Fibroblast of peridontal ligament (primary cell): ENCODE measurements at regions not wholly inside any gene's neighbourhood (a gene's known extent, or its start where the extent isn't known, plus 50 kb on each side); places are given as distances from the start of the nearest gene placed in this dataset.
A peak's percentile ranks its signal among the peaks of the same experiment; 100 is the strongest.

Experiments
- DNase-seq: peaks from one replicate; pipeline ENCODE4 v3.0.0-alpha.2; 2010; ENCODE audit errors: extremely low read depth

DNA sequence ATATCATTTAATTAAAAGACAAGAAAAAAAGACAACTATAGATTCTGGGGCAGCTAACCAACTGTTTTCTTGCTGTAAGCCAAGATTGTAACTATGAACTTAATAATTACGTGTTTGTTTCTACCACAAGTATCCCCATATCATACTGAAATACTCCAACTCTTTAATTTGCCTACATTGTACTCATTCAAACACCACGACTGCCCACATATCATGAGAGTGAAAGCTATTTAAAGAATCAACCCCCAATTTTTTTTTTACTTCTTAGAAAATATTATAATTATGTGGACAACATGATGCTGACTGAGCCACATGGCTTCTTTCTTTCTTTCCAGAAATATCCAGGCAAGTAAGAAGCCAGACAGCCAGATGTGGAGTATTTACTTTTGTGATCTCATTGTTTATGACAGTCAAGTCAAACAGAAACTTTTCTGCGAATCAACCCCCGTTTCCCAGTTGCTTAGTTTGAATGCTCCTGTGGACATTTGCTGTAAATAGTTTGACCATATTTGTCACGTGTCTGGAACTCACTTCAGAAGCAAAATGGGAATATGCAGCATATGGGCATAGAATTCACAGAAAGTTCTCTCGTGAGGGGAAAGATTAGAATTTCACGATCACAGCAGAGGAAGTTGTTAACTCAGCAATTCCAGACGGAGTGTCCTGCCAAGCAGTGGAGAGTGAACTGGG, 126.8 kb upstream of the PSMD7 start:
- peak; percentile 70 for DNase-seq

DNA sequence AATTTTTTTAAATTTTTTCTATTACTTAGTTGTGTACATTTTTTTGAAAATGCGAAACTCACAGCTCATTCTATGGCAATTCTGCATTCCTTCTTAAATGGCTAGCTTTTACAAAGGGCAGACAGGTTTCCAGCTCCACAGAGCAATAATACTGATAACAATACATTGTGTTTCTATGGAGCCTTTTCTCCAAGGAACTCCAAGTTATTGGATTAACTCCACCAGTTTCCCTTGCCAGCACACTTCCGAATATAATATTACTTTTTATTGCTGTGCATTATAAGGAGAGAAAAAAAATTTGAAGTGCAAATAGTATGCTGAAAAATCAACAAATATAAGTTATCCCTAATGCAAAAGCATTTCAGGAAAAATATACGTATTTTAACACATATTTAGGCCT, 127.5 kb upstream of the PSMD7 start:
- no peak for DNase-seq

DNA sequence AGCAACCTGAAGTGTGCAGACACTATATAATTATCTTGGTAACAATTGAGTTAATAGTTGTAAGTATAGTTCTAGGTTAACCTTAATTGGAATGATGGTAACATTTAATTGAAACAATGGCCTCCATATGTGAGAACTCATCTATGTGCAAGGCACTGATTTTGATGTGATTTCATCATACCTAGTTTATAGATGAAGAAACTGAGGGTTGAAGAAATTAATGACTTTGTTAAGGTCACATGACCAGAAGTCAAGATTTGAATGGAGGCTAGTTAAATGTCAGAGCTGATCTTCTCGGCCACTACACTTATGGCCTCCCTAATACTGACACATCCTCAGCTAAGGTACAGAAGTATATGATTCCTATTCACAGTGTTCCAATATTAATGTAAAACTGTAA, 128.2 kb upstream of the PSMD7 start:
- no peak for DNase-seq

DNA sequence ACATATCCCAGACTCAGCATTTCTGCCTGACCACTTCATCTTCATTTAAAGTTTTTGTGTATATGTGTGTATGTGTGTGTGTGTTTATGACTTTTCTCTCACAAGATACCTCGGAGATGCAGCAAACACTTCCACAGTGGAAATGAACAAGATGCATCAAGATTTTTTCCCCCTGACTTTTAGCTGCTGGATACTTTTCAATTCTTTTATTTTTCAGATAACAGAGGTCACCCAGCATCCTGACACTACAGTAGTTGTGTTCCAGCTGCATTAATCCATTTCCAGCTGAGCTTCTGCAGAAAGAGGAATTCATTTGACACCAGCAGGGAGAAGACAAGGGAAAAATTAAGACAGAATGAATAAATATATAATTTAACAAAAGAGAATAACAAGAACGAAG, 130.2 kb upstream of the PSMD7 start:
- DNase-seq = no peak

DNA sequence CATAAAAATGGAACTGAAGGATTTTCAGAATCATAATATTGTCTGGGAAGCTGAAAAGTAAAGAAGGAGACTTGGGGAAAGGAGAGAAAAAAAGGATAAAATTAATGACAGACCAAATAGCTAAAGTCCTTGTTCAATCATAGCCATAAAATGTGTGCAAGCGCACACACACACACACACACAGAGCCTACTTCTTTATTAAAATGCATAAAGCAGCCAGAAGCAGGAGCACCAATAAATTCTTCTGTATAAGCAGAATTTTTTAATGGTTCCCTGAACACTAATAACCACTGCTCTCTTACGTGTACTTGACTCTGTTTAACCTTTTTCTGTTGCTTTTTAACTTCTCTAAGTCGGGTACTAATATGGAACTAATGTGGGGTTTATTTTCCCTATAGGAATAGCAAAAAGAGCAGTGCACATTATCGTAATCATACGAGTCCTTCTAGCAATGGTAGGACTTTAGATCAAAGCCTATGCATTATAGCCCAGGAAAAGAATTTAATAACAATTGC, 131.0 kb upstream of the PSMD7 start:
- DNase-seq = no peak

DNA sequence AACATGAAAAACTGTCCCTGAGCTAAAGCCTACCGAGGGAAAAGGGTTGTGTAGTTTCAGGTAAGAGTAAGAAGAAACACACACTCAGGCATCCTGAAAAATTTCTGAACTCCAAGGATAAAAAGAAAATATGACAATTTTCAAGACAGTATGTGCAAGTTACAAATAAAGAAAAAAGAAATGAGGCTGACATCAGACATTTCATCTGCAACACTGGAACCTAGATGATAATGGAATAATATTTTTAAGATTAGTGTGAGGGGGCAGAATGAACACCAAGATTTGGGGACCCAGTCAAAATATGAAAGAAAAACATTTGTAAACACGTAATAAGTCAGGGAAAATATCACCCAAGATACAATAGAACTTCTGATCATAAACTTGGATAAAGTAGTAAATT, 135.9 kb upstream of the PSMD7 start:
- DNase-seq = no peak

DNA sequence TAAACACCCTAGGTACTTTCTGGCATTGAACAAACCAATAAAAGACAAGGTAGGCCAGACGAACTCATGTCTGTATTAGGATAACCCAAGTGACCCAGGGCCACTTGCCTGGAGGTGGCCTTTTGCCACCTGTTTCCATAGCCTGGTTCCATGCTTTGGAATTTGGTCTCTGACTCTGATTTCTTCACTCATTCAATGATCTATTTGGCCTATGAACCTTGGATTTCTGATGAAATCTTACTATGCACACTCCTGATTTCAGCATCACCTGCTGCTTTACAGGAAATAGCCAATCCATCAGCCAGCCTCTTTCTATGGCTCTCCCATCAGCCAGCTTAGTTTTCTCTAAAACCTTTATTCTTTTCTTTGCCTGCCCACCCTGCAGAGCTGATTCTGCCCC, 142.8 kb upstream of the PSMD7 start:
- no peak for DNase-seq

DNA sequence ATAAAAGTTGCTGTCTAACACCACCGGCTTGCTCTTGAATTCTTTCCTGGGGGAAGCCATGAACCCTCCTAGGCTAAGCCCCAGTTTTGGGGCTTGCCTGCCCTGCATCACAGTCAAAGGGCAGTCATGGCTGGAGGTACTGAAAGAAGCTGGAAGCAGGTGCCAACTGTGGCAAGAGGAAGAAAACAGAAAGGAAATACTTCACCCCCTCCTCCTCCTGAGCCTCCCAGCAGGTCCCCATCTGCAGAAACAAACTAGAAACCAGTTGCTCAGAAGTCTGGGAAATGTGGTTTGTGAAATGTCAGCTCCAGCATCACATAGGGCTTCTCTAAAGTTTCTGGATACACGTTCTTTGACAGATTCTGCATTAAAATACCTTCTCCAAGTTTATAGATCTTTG, 150.0 kb upstream of the PSMD7 start:
- no peak for DNase-seq

DNA sequence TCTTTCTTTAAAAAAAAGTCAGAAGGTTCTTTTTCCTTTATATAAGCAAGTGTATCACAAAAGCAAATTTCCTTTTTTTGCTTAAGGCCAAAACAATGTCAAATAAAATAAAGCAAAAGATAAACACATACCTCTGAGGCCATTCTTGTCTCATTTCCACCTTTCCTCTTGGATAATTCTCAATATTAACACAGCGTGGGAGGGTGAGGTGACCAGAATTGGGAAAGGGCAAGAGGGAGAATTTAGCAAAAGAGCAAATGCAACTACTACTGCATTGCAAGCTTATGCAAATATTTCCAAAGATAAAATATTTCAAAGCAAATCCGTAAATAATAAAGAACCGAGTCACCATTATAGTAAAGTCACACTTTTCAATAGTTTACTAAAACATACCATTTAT, 153.4 kb upstream of the PSMD7 start:
- no peak for DNase-seq

DNA sequence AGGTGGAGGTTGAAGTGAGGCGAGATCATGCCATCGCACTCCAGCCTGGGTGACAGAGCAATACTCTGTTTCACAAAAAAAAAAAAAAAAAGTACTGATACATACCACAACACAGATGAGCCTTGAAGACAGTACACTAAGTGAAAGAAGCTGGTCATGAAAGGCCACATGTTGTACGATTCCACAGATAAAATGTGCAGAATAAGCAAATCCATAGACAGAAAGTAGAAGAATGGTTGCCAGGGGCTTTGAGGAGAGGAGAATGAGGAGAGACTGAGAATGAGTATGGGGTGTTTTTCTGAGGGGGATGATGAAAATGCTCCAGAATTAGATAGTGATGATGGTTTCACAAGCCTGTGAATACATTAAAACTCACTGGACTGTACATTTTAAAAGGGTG, 155.6 kb upstream of the PSMD7 start:
- no peak for DNase-seq

DNA sequence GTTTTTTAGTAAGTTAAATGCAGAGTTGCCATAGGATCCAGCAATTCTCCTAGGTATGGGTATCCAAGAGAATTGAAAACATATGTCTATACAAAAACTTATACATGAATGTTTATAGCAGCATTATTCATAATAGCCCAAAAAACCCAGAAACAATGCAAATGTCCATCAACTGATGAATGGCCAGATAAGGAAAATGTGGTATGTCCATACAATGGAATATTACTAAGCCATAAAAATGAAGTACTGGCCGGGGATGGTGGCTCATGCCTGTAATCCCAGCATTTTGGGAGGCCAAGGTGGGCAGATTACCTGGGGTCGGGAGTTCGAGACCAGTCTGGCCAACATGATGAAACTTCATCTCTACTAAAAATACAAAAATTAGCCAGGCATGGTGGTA, 156.1 kb upstream of the PSMD7 start:
- DNase-seq = no peak

DNA sequence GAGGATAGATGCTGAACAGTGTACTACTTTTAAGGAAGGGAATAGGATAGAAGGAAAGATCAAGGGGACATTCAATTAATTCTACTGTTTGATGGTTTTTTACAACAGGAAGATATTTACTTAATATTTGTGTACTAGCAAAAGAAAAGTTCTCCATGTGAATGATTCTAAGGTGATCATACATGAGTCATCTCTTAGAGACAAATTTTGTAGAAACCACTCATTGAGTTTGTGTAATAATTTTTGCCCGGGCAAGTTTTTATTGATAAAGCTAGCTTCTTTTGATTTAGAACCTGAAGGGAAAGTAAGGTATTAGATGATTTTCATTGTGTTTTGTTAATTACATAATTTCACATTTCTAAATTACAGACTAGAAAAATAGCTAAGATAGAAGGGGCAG, 172.8 kb upstream of the PSMD7 start:
- no peak for DNase-seq

DNA sequence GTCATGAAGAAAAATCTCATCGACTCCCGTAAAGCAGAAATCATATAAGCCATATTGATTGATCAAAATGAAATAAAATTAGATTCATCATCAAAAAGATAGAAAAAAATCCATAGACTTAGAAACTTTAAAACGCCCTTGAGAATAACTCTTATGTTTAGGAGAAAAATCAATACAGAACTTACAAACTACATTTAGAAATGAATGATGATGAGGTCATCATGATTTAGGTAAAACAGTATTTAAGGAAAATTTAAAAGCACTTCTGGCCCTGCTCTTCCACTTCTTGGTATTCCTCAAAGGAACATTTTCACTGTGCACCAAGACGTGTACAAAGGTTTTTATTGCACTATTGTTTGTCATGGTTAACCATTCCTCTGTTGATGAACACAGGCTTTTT, 173.4 kb upstream of the PSMD7 start:
- no peak for DNase-seq

DNA sequence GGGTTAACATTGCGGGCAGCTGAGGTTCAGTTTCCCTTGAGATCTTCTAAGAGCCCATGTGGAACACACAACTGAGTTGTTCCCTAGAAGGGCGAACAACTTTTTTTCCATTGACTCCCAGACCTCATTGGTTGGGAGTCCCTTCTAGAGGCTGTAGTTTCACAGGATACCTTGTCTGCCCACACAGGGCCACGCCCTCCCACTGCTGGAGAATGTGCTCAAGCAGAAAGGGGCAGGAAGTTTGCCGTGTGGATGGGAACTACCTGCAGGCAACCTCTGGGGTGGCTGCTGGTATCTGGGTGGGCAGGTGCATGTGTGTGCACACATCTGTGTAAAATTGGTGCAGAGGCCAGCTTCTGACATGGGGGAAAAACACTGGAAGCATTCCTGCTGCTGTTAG, 178.8 kb upstream of the PSMD7 start:
- DNase-seq = no peak

DNA sequence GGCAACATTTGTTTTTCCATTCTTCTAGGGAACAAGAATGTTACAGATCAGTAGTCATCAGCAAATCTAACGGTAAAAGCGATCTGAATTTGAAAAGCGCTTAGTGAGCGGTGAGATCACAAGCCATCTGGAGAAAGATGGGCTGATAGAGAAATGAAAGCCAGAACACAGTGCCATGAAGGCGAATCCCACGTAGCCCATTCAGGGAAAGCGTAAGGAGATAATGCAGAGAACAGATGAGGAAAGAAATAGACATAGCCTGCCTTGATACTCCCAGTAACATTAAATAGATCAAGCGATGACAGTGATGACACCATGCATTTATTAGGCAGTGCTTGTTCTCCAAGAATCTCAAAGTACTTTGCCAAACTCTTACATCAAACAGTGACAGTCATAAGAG, 183.1 kb upstream of the PSMD7 start:
- DNase-seq = no peak

DNA sequence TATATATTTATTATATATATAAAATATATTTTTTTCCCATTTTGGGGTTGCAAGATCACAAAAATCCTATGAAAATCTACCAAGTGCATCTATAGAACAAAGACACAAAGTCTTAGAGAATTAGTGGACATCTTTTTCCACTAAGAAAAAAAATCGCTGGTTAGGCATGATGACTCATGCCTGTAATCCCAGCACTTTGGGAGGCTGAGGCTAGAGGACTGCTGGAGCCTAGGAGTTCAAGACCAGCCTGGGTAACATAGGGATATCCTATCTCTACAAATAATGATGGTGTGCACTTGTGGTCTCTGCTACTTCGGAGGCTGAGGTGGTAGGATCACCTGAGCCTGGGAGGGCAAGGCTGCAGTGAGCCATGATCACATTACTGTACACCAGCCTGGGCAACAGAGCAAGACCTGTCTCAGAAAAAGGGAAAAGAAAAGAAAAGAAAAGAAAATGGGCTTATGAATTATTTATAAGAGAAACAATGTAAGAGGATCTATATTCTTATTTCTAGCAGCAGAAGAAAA, 185.1 kb upstream of the PSMD7 start:
- DNase-seq = no peak

DNA sequence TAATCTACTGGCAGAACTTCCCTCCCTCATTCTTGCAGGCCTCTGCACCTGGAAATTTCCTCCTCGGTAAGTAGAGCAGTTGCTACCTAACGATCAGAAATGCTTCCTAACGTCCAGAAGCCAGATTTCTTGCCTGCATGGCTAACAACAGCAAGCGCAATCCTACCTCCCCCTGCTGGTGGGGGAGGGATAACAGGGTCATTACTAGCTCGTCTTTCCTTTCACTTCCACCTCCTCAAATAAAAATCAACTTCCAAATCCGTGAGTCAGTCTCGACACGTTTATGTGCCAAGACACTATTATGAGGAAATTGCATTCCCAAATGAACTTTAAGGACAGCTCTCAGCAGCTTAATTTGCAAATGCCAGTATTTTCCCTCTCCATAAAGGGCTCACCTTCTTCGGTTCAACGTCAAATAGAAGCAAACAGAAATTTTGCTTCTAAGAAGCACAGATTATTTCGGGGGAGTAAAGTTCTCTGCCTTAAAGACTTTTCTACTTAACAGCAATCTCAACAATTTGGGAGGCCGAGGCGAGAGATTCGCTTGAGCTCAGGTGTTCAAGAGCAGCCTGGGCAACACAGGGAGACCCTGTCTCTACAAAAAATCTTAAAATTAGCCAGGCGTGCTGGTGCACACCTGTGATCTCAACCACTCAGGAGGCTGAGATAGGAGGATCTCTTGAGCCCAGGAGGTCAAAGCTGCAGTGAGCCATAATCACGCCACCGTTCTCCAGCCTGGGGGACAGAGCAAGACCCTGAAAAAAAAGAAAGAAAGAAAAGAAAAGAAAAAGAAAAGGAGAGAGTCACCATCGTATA, 188.6 kb upstream of the PSMD7 start:
- no peak for DNase-seq

DNA sequence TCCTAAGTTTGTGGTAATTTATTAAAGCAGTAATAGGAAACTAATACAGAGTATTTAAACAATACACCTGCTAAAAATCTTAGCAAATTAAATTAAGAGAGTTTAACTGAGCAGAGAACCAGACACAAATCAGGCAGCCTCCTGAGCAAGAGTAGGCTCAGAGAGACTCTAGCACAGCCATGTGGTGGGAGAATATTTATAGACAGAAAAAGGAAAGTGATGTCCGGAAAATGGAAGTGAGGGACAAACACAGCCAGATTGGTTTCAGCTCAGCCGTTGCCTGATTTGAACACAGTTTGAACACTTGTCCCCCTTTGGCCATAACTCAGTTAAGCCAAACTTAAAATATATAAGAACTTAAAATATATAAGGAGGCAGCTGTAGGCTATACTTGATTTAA, 192.6 kb upstream of the PSMD7 start:
- no peak for DNase-seq

DNA sequence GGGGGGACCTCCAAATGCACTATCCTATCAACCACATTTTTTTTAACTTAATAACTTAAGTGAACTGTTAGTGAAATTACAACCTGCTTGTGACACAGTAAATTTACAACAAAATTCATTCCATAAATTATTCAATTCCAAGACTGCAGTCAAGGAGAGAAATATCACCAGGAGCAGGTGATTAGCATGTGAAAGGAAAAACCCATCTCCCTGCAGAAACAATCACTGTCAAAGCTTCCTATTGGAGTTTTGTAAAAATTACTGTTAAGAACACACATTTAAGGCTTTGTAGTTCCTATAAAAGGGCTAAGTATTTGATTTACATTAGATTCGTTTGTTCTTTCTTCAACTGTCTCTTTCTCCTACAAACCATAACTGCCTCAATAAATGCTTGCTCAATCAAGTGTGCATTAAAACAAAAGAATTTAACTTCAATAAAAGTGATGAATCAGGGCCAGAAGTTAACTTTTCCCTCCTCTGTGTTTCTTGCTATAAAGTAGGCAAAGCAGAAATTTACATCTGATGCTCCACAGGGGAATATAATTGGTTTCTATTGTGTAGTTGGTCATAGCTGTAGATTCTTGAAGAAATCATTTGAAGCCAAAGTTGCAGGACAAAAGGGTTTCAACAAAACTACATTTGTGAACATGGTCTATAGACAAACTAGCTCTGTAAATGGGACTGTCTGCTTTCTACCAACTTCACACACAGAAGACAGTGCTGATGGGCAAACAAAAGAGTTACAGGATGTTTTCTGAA, 195.1 kb upstream of the PSMD7 start:
- no peak for DNase-seq

DNA sequence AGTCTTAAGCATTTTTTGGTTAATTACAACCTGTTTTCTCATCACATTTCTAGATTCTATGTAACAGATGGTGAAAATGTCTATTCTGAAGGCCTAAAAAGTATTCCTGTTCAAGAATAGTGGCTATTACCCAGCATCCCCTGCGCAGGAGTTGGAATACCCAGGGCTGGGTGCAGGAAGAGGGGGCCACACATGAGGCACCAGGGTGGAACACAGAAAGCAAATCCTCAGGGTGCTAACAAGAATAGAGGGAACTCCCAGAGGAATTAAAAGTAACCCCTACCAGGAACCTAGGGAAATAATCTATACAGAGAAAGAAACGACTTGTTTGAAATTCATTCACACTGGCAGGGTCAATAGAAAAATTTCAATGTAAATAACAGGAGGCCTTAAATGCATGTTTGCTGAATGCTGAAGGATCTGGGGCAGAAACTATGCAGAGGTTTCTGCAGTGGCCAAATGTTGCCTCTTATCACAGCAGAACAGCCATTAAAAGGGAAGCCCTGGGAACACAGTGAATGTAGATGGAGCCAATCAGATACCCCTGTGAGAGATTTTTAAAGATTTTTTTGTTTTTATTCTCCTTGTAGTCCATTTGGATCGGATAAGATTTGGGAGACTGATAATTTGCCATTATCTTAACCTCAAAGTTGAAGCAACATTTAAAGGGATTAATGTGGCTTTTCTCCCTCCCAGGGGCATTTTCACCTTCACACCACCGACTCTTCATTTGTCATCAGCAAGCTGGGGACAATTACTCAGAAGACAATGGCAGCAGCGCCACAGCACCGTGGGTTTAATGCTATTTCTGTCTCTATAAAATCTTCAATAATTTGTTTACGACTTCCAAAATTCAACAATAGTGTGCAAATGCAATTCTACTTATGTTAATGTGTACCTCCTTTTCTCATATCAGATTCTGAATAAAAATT, 196.0 kb upstream of the PSMD7 start:
- no peak for DNase-seq

DNA sequence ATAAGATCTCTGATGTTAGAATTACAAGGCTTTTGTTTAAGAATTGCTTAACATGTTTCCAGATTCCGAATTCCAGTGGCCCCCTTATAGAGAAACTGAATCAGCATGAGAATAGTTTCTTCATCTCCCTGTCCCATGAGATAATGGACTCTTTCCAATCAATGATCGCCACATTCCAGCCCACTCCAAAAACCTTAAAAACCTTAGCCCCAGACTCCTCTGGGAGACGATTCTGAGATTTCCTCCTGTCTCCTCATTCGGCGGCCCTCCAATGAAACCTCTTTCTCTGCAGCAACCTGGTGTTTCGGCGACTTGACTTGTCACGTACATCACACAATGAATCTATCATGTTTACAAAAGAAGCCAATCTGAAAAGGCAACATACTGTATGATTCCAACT, 197.1 kb upstream of the PSMD7 start:
- DNase-seq = no peak
